HG03442 (cell line): ENCODE measurements at regions not wholly inside any gene's neighbourhood (a gene's known extent, or its start where the extent isn't known, plus 50 kb on each side); places are given as distances from the start of the nearest gene placed in this dataset.

Experiments
- ATAC-seq: cut with Tn5 transposase; IDR thresholded peaks from one replicate; pipeline ENCODE4 v1.9.1; 2021; ENCODE audit warnings: mild to moderate bottlenecking, moderate library complexity; ENCODE audit not compliant: unreplicated experiment

GRCh38 chr6:167643223-167643622 is 183.5 kb upstream of the AFDN start:
- ATAC-seq: no peak

GRCh38 chr6:167643716-167644115 is 183.0 kb upstream of the AFDN start:
- no peak for ATAC-seq

GRCh38 chr6:167644412-167645132 is 182.1 kb upstream of the AFDN start:
- ATAC-seq: no peak

GRCh38 chr6:167645368-167645767 is 181.3 kb upstream of the AFDN start:
- ATAC-seq: no peak

GRCh38 chr6:167647306-167647705 is 179.4 kb upstream of the AFDN start:
- ATAC-seq: no peak

- no peak for ATAC-seq
Observed at GRCh38 chr6:167647737-167648470, 178.8 kb upstream of the AFDN start.

GRCh38 chr6:167648501-167649278 is 178.0 kb upstream of the AFDN start:
- ATAC-seq: no peak

GRCh38 chr6:167649476-167649875 is 177.2 kb upstream of the AFDN start:
- no peak for ATAC-seq

- no peak for ATAC-seq
Observed at GRCh38 chr6:167650730-167651317, 175.9 kb upstream of the AFDN start.

- ATAC-seq: no peak
Observed at GRCh38 chr6:167651318-167652041, 175.2 kb upstream of the AFDN start.

- no peak for ATAC-seq
Observed at GRCh38 chr6:167652042-167652700, 174.5 kb upstream of the AFDN start.

- no peak for ATAC-seq
Observed at GRCh38 chr6:167652701-167653095, 174.0 kb upstream of the AFDN start.

- no peak for ATAC-seq
Observed at GRCh38 chr6:167653561-167653960, 173.2 kb upstream of the AFDN start.

GRCh38 chr6:167654389-167654788 is 172.3 kb upstream of the AFDN start:
- ATAC-seq: no peak

GRCh38 chr6:167655174-167655821 is 171.4 kb upstream of the AFDN start:
- ATAC-seq: no peak

GRCh38 chr6:167658106-167658505 is 168.6 kb upstream of the AFDN start:
- no peak for ATAC-seq

GRCh38 chr6:167659046-167659445 is 167.7 kb upstream of the AFDN start:
- no peak for ATAC-seq

GRCh38 chr6:167660424-167660823 is 166.3 kb upstream of the AFDN start:
- no peak for ATAC-seq

- no peak for ATAC-seq
Observed at GRCh38 chr6:167660944-167661551, 165.7 kb upstream of the AFDN start.
